GM23338 (cell line): ENCODE measurements at regions not wholly inside any gene's neighbourhood (a gene's known extent, or its start where the extent isn't known, plus 50 kb on each side); places are given as distances from the start of the nearest gene placed in this dataset.

Experiments
- ATAC-seq: fragments of 200-7000 bp; cut with Tn5 transposase; 3 replicates; pipeline ENCODE4 v1.9.1; 2020
- DNase-seq: peaks from one replicate; pipeline ENCODE4 v3.0.0-alpha.2; 2015; ENCODE audit warnings: low spot score
- H2AFZ ChIP-seq: fragments of 200-600 bp; sonication (generic); 2 replicates; pipeline ENCODE4 v1.8.0; 2016; ENCODE audit warnings: antibody characterized with exemption, mild to moderate bottlenecking, moderate library complexity
- H3F3A ChIP-seq: fragments of 200-600 bp; sonication (generic); replicated peaks from 2 replicates; pipeline ENCODE4 v1.8.0; 2017; ENCODE audit warnings: antibody characterized with exemption, mixed run types, low read depth
- H3K27ac ChIP-seq: fragments of 200-600 bp; sonication (generic); 2 replicates; pipeline ENCODE4 v1.6.1; 2016; ENCODE audit warnings: low read depth
- H3K27me3 ChIP-seq: fragments of 200-600 bp; sonication (generic); 2 replicates; pipeline ENCODE4 v1.8.0; 2016; ENCODE audit warnings: mild to moderate bottlenecking, mixed run types, moderate library complexity; ENCODE audit not compliant: insufficient read depth
- H3K36me3 ChIP-seq: fragments of 200-600 bp; sonication (generic); 2 replicates; pipeline ENCODE4 v1.8.0; 2016; ENCODE audit warnings: mild to moderate bottlenecking; ENCODE audit not compliant: insufficient read depth
- H3K4me1 ChIP-seq: fragments of 200-600 bp; sonication (generic); 2 replicates; pipeline ENCODE4 v1.8.0; 2016; ENCODE audit warnings: mild to moderate bottlenecking, moderate library complexity; ENCODE audit not compliant: insufficient read depth
- H3K4me2 ChIP-seq: fragments of 200-600 bp; sonication (generic); 2 replicates; pipeline ENCODE4 v1.7.1; 2017; ENCODE audit warnings: mixed run types
- H3K4me3 ChIP-seq: fragments of 200-600 bp; sonication (generic); 2 replicates; pipeline ENCODE4 v1.6.1; 2016; ENCODE audit warnings: mixed run types
- H3K79me2 ChIP-seq: fragments of 200-600 bp; sonication (generic); replicated peaks from 2 replicates; pipeline ENCODE4 v1.8.0; 2017; ENCODE audit warnings: mild to moderate bottlenecking; ENCODE audit not compliant: insufficient read depth
- H3K9me2 ChIP-seq: fragments of 200-600 bp; sonication (generic); 2 replicates; pipeline ENCODE4 v1.8.0; 2017; ENCODE audit not compliant: insufficient read depth
- H4K20me1 ChIP-seq: fragments of 200-600 bp; sonication (generic); replicated peaks from 2 replicates; pipeline ENCODE4 v1.8.0; 2017; ENCODE audit warnings: mild to moderate bottlenecking; ENCODE audit not compliant: insufficient read depth
- H3K27ac Mint-ChIP-seq: 2 replicates; pipeline ENCODE4 v1.8.0; 2020; ENCODE audit warnings: inconsistent platforms, mild to moderate bottlenecking, moderate library complexity, mixed read lengths
- H3K27me3 Mint-ChIP-seq: 3 replicates; pipeline ENCODE4 v1.8.0; 2022; ENCODE audit warnings: low read depth, mild to moderate bottlenecking, moderate library complexity, mixed read lengths, inconsistent platforms; ENCODE audit not compliant: insufficient read depth, poor library complexity
- H3K36me3 Mint-ChIP-seq: 3 replicates; pipeline ENCODE4 v1.8.0; 2021; ENCODE audit warnings: low read depth, mild to moderate bottlenecking, inconsistent platforms, moderate library complexity, mixed read lengths
- H3K4me1 Mint-ChIP-seq: 3 replicates; pipeline ENCODE4 v1.8.0; 2020; ENCODE audit warnings: mild to moderate bottlenecking, inconsistent platforms, mixed read lengths
- H3K4me3 Mint-ChIP-seq: 3 replicates; pipeline ENCODE4 v1.8.0; 2021; ENCODE audit warnings: moderate library complexity, mild to moderate bottlenecking, inconsistent platforms, mixed read lengths
- H3K9me3 Mint-ChIP-seq: 3 replicates; pipeline ENCODE4 v1.8.0; 2020; ENCODE audit warnings: moderate library complexity, mild to moderate bottlenecking, inconsistent platforms, mixed read lengths
- CREB1 ChIP-seq: fragments of 250-450 bp; sonication (Bioruptor Pico); IDR thresholded peaks from 2 replicates; pipeline ENCODE4 v1.5.0; 2020; ENCODE audit warnings: low read depth, mild to moderate bottlenecking, moderate library complexity
- CTCF ChIP-seq, 2 experiments: fragments of 200-600 bp in 1 of 2; sonication (generic) in 1 of 2; conservative IDR thresholded peaks; 2 replicates each; pipeline versions ENCODE4 v1.5.1 to v1.6.1; 2016 to 2017; ENCODE audit warnings: antibody characterized with exemption in 2 of 2, low read depth in 2 of 2, mild to moderate bottlenecking in 2 of 2, moderate library complexity in 1 of 2
- ETS1 ChIP-seq: IDR thresholded peaks from 2 replicates; pipeline ENCODE4 v1.6.1; 2016; ENCODE audit warnings: antibody characterized with exemption
- EZH2 ChIP-seq: fragments of 200-600 bp; sonication (generic); IDR thresholded peaks from one replicate; pipeline ENCODE4 v1.8.0; 2017; ENCODE audit warnings: antibody characterized with exemption, mild to moderate bottlenecking, low read depth; ENCODE audit not compliant: unreplicated experiment
- EZH2phosphoT487 ChIP-seq: fragments of 200-600 bp; sonication (generic); IDR thresholded peaks from one replicate; pipeline ENCODE4 v1.8.1; 2018; ENCODE audit warnings: antibody characterized with exemption; ENCODE audit not compliant: unreplicated experiment
- JUNB ChIP-seq: IDR thresholded peaks from one replicate; pipeline ENCODE4 v1.6.1; 2016; ENCODE audit warnings: antibody characterized with exemption; ENCODE audit not compliant: unreplicated experiment
- STAT1 ChIP-seq: IDR thresholded peaks from one replicate; pipeline ENCODE4 v1.6.1; 2016; ENCODE audit warnings: antibody characterized with exemption; ENCODE audit not compliant: unreplicated experiment
- ZNF331 ChIP-seq: fragments of 250-450 bp; sonication (Bioruptor Pico); IDR thresholded peaks from 2 replicates; pipeline ENCODE4 v1.5.0; 2020; ENCODE audit warnings: low read depth, mild to moderate bottlenecking, moderate library complexity
- ZNF462 ChIP-seq: fragments of 250-450 bp; sonication (Bioruptor Pico); IDR thresholded peaks from 2 replicates; pipeline ENCODE4 v1.5.0; 2020; ENCODE audit warnings: mild to moderate bottlenecking, moderate library complexity

- no peak for TF ChIP-seq ZNF462
- no peak for TF ChIP-seq JUNB
- TF ChIP-seq ETS1 = no peak
- no peak for TF ChIP-seq ZNF331 (CRISPR knock-in tag)
- no peak for TF ChIP-seq EZH2phosphoT487
Observed at GRCh38 chr5:159602434-159602833, 272.1 kb upstream of the IL12B start (continued).

GRCh38 chr5:159605585-159605984 lies 275.3 kb upstream of the IL12B start:
- Histone ChIP-seq H3K27me3 (no peaks in the 10 kb centered on the region), H3K4me1 (no peaks in the 10 kb centered on the region), H2AFZ (no peak overlapping the region), H3K4me3 (no peak overlapping the region), H3K9me2 (no peaks in the 10 kb centered on the region), H3K79me2 (no peaks in the 10 kb centered on the region), H3F3A (no peaks in the 10 kb centered on the region), H3K27ac (no peak overlapping the region), H3K4me2 (no peak overlapping the region), H3K36me3 (peaks cover 5% of the 10 kb centered on the region; the same call in 1 of the 2 replicates), H4K20me1 (no peaks in the 10 kb centered on the region)
- H3K27ac Mint-ChIP-seq = no peak overlapping the region
- no peak overlapping the region for H3K4me3 Mint-ChIP-seq
- H3K4me1 Mint-ChIP-seq = no peaks in the 10 kb centered on the region
- no peak for ATAC-seq
- H3K36me3 Mint-ChIP-seq = peaks cover 15% of the 10 kb centered on the region; the same call in 2 of the 3 replicates
- H3K27me3 Mint-ChIP-seq = peaks cover 1% of the 10 kb centered on the region
- DNase-seq = no peak
- H3K9me3 Mint-ChIP-seq = peaks cover 23% of the 10 kb centered on the region
- no peak for TF ChIP-seq CREB1 (CRISPR knock-in tag)
- TF ChIP-seq STAT1 = no peak
- no peak for TF ChIP-seq CTCF (conservative IDR thresholded peaks at IDR 0.05; ENCODE audit: low read depth in 2 of 2)
- no peak for TF ChIP-seq EZH2
